HG03432 (cell line): ENCODE measurements at regions not wholly inside any gene's neighbourhood (a gene's known extent, or its start where the extent isn't known, plus 50 kb on each side); places are given as distances from the start of the nearest gene placed in this dataset.
A peak's percentile ranks its signal among the peaks of the same experiment; 100 is the strongest.

Source experiments
- ATAC-seq: cut with Tn5 transposase; IDR thresholded peaks from one replicate; pipeline ENCODE4 v1.9.1; 2021; ENCODE audit warnings: mild to moderate bottlenecking, moderate library complexity; ENCODE audit not compliant: unreplicated experiment

GRCh38 chr2:554444-554843 lies 122.8 kb downstream of the TMEM18 start:
- no peak for ATAC-seq

DNA sequence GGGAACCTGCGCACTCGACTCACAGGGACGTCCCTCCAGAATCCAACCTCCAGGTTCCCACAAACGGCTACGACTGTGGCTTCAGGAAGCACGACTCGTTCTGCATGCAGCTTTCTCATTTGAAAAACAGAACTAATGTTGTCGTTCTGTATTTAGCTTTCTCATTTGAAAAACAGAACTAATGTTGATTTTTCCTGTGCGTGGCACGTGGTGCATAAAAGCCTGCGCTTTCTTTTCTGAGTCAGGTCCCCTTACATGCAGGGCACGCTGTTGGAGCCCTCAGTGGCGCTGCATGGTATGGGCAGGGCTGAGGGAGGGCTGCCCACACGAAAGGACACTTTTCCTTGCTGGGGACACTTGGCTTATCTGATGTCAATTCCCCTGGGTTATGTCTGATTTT lies 124.3 kb downstream of the TMEM18 start:
- no peak for ATAC-seq

- ATAC-seq: no peak
Measured at GRCh38 chr2:551621-552020, 125.6 kb downstream of the TMEM18 start.

- ATAC-seq: peak; percentile 42
Measured at GRCh38 chr2:550860-551567, 126.2 kb downstream of the TMEM18 start.

GRCh38 chr2:545711-546650 lies 131.2 kb downstream of the TMEM18 start:
- ATAC-seq: no peak

- ATAC-seq: no peak
Measured at GRCh38 chr2:545228-545627, 132.0 kb downstream of the TMEM18 start.

GRCh38 chr2:538646-539045 lies 138.6 kb downstream of the TMEM18 start:
- no peak for ATAC-seq

DNA sequence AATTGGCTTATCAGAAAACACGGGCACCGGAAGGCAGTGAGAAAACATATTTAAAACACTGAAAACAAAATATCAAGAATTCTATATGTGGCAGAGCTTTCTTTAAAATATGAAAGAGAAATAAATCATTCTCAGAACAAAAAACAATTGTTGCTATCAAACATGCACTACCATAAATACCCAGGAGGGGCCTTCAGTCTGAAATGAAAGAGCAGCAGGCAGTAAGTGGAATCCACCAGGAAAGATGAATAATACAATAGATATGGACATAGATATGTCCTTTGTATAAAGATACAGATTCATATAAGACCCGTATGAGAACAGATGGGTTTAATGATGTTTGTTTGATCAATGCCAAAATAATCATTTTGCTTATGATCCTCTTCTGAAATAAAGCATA lies 142.0 kb downstream of the TMEM18 start:
- ATAC-seq: no peak

GRCh38 chr2:529852-530251 lies 147.4 kb downstream of the TMEM18 start:
- no peak for ATAC-seq

DNA sequence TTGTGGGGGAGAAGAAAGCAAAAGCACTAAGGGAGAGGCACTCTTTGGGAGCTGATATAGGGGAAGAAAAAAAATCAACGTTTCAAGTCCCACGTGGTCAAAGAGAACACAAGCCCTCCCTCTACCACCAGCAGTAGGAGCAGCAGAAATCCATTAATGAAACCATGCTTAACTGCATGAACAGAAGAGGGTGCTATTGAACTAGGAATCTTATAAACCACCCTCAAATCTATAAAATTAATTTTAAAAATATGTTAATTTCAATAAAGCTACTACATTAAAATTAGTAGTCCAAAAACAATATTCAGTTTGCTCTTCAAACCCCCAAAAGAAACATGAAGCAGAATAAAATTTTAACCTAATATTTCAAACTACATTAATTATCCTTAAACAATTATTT lies 147.8 kb downstream of the TMEM18 start:
- ATAC-seq: no peak

GRCh38 chr2:527581-527980 lies 149.6 kb downstream of the TMEM18 start:
- no peak for ATAC-seq

GRCh38 chr2:526918-527317 lies 150.3 kb downstream of the TMEM18 start:
- no peak for ATAC-seq

DNA sequence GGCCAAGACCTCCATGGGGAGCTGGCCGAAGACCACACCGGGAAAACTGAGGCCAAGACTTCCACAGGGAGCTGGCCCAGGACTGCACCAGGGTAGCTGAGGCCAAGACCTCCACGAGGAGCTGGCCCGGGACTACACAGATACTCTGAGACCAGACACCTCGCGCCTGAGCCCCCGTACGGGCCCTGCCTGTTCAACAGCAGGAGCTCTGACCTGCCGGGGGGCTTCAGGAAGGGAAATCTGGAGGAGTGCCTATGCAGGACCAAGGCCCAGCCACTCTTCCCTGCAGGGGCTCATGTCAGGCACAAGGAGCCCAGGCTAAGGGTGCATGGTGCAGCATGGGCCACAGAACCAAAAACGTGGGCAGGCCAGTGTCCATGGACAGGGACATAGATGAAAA lies 151.6 kb downstream of the TMEM18 start:
- ATAC-seq: no peak

DNA sequence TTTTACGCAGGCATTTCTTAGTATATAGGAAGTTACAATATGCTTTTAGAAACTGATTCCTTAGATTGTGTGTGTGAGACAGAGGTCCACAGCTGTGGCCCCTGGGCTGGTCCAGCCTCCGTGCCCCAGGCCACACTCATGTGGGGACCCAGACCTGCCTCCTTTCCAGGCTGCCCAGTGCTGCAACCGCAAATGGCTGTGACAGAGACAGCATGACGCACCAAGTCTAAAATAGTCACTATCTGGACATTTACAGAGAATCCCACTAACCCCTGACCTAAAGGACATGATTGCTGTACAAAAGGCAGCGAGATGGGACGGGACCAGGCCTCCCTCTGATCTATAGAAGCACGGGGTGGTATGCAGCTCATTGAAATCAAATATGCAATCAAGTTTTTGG lies 152.2 kb downstream of the TMEM18 start:
- ATAC-seq: no peak

DNA sequence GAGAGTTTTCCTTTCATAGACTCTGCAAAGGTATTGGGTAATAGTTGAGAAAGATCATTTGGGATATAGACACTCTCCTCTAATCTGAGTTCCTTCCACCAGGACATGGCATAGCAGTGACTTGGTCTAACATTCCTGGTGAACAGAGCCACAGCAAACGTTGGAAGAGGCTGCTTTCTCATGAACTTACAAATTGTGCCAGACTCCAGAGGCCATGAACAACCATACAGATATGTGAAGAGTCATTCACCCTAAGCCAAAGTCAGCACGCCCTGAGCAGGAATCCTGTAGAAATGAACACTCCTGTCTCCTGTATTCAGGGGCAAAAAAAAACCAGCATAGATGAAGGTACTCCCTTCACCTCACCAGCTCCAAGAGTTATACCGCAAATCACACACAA lies 152.8 kb downstream of the TMEM18 start:
- ATAC-seq: no peak

GRCh38 chr2:523698-524270 lies 153.4 kb downstream of the TMEM18 start:
- ATAC-seq: no peak

DNA sequence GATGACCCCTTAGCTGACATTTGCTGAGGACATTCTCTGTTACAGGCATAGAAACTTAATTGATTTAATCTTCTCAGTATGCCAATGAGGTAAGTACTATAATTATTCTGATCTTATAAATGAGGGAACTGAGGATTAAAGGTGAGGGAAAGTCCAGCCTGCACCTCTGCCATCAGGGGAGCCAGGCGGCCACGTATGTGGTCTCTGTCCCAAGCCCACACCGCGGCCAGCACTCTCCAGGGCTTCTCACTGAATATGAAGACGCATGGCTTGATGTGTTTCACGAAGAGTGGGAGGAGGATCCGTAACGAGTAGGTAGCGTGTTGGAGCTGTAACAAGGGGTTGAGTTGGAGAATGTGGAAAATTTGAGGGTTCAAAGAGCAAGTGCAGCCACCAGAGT lies 154.4 kb downstream of the TMEM18 start:
- ATAC-seq: no peak

- ATAC-seq: no peak
Measured at GRCh38 chr2:521853-522530, 155.2 kb downstream of the TMEM18 start.

DNA sequence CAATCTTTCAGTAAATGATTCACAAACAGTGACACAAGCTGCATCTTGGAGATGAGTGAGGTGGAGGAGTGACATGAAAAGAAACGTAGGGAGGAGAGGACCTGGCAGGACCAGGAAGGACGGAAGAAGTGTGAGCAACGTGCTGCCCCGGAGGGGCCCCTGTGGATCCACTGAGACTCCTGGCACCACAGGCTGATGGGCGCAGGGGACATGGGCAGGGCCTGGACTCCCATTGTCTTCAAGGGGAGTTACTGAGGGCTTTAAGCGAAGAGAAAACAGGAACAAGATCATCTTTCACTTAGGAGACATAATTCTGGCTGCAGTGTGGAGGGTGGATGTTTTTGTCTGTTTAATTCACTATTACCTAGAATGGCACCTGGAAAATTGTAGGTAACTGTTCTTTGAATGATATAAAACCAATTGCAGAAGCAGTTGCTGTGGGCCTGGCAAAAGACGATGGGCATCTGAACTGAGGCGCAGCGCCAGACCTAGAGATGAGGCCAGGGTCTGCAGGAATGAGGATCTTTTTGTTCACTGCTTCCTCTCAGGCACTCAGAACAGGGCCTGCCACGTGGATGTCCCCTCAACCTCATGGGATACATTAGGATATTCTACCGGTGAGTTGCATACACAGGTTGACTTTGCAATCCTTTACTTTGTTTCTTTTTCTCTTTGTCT lies 156.4 kb downstream of the TMEM18 start:
- no peak for ATAC-seq

GRCh38 chr2:516944-517343 lies 160.3 kb downstream of the TMEM18 start:
- no peak for ATAC-seq

DNA sequence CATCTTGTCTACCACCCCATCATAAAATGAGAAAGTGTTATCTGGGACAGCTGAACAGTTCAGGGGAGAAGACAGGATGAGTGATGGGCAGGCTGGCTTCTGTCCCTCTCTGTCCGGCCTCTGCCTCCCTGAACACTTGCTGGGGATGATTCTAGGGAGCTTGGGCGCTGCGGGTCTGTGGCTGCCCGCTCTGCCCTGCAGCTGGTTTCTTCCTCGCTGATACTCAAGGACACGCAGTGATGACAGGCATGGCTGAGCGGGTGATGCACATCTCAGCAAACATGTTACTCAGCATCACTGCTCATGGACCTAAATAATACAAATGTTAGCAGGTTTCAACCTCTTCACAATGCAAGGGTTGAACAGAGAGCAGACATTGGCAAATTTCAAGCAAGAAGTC lies 161.1 kb downstream of the TMEM18 start:
- no peak for ATAC-seq
